ENCODE measurements at regions not wholly inside any gene's neighbourhood (a gene's known extent, or its start where the extent isn't known, plus 50 kb on each side); places are given as distances from the start of the nearest gene placed in this dataset.

- TF ChIP-seq ZNF687 (IDR thresholded peaks at IDR 0.05) (no peak), PML (IDR thresholded peaks at IDR 0.05; ENCODE audit: low read length) (no peak), TCF12 (IDR thresholded peaks at IDR 0.05; ENCODE audit: low read depth, low read length) (no peak), IKZF1 (conservative IDR thresholded peaks at IDR 0.05) (peak; percentile 40), EP300 (IDR thresholded peaks at IDR 0.05; ENCODE audit: borderline replicate concordance in 1 of 2, control insufficient read depth in 1 of 2, low read depth in 2 of 2, low read length in 2 of 2) (peak; percentile 78 to 82; a peak in 3 of 4 replicates), CEBPZ (IDR thresholded peaks at IDR 0.05; ENCODE audit: low read depth, low read length) (no peak), ZNF207 (IDR thresholded peaks at IDR 0.05; ENCODE audit: borderline replicate concordance) (peak; percentile 45; the same call in 1 of the 2 replicates), SREBF1 (IDR thresholded peaks at IDR 0.05; ENCODE audit: low read length) (0 out of 2 replicates have a peak, but pooled peaks have one; percentile 13), POLR2AphosphoS2 (IDR thresholded peaks at IDR 0.05; ENCODE audit: low read depth, low read length) (no peak), MEF2B (IDR thresholded peaks at IDR 0.05; ENCODE audit: partially characterized antibody, poor library complexity, severe bottlenecking) (peak; percentile 74), ZNF274 (IDR thresholded peaks at IDR 0.05; ENCODE audit: insufficient read depth, insufficient read length) (no peak), ZNF217 (IDR thresholded peaks at IDR 0.05) (no peak; the same call in 1 of the 2 replicates), SPI1 (IDR thresholded peaks at IDR 0.05; ENCODE audit: borderline replicate concordance, insufficient read depth, low read depth, low read length) (peak; percentile 94), CREB1 (IDR thresholded peaks at IDR 0.05; ENCODE audit: low read depth) (0 out of 2 replicates have a peak, but pooled peaks have one; percentile 35), MEF2A (IDR thresholded peaks at IDR 0.05; ENCODE audit: insufficient read depth, low read depth, low read length) (peak; percentile 42)
- TF ChIP-seq, protein P1, sequence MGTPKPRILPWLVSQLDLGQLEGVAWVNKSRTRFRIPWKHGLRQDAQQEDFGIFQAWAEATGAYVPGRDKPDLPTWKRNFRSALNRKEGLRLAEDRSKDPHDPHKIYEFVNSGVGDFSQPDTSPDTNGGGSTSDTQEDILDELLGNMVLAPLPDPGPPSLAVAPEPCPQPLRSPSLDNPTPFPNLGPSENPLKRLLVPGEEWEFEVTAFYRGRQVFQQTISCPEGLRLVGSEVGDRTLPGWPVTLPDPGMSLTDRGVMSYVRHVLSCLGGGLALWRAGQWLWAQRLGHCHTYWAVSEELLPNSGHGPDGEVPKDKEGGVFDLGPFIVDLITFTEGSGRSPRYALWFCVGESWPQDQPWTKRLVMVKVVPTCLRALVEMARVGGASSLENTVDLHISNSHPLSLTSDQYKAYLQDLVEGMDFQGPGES (IDR thresholded peaks at IDR 0.05) = no peak
- TF ChIP-seq, protein P2, sequence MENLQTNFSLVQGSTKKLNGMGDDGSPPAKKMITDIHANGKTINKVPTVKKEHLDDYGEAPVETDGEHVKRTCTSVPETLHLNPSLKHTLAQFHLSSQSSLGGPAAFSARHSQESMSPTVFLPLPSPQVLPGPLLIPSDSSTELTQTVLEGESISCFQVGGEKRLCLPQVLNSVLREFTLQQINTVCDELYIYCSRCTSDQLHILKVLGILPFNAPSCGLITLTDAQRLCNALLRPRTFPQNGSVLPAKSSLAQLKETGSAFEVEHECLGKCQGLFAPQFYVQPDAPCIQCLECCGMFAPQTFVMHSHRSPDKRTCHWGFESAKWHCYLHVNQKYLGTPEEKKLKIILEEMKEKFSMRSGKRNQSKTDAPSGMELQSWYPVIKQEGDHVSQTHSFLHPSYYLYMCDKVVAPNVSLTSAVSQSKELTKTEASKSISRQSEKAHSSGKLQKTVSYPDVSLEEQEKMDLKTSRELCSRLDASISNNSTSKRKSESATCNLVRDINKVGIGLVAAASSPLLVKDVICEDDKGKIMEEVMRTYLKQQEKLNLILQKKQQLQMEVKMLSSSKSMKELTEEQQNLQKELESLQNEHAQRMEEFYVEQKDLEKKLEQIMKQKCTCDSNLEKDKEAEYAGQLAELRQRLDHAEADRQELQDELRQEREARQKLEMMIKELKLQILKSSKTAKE (IDR thresholded peaks at IDR 0.05; ENCODE audit: low read depth, poor library complexity, severe bottlenecking) = peak; percentile 53
- TF ChIP-seq, protein P3, sequence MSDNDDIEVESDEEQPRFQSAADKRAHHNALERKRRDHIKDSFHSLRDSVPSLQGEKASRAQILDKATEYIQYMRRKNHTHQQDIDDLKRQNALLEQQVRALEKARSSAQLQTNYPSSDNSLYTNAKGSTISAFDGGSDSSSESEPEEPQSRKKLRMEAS (IDR thresholded peaks at IDR 0.05; ENCODE audit: low read depth, low read length) = no peak
Observed at GRCh38 chr1:199151634-199152425, 513.0 kb downstream of the PTPRC start (continued).
